Right cardiac atrium (tissue), 5 donors: ENCODE measurements at regions not wholly inside any gene's neighbourhood (a gene's known extent, or its start where the extent isn't known, plus 50 kb on each side); places are given as distances from the start of the nearest gene placed in this dataset.

Source experiments
- ATAC-seq, 2 donors: fragments of 200-7000 bp; cut with Tn5 transposase; one replicate each; pipeline versions ENCODE4 v1.8.0 to v1.9.1; 2020; ENCODE audit warnings: moderate library complexity in 2 of 2, mild to moderate bottlenecking in 1 of 2
- DNase-seq, 3 donors: peaks; one replicate each; pipeline ENCODE4 v3.0.0-alpha.2; 2020
- H3K27ac ChIP-seq: one replicate; pipeline ENCODE4 v1.5.1; 2013; ENCODE audit warnings: mild to moderate bottlenecking, low read length, control low read depth, moderate library complexity
- H3K27me3 ChIP-seq: one replicate; pipeline ENCODE4 v1.6.1; 2013; ENCODE audit not compliant: control insufficient read depth, insufficient read depth
- H3K4me1 ChIP-seq: one replicate; pipeline ENCODE4 v1.6.1; 2013; ENCODE audit warnings: low read length; ENCODE audit not compliant: control insufficient read depth, insufficient read depth
- H3K4me3 ChIP-seq: one replicate; pipeline ENCODE4 v1.5.1; 2013; ENCODE audit warnings: low read length, control low read depth
- H3K9me3 ChIP-seq: one replicate; pipeline ENCODE4 v1.6.1; 2013; ENCODE audit warnings: low read length; ENCODE audit not compliant: control insufficient read depth
- WGBS: extraction: QIAGEN DNeasy Blood & Tissue Kit; methylation state at CpG from one replicate; pipeline ENCODE4 v1.1.7; 2013; 5-methylcytosine and 5-hydroxymethylcytosine counted together
- intact Hi-C, 4 donors: fragments of 100-400 bp; cut with DNase I; formaldehyde crosslinking; loops; one replicate each; pipeline versions ENCODE4 v1.11.0 to v1.14.0; 2022 to 2023
- donor health status: healthy with polysubstance abuse.
- donor health status: DM: no; HTN: yes; CAD: no.
- donor health status: DM: no; HTN: no; CAD: no.
- donor health status: DM: no; HTN: yes; CAD: no; lungs with severe emphysema.
- donor health status: DM: yes; HTN: yes; CAD: no.

GRCh38 chr1:184813528-184814089 lies 59.0 kb upstream of the EDEM3 start:
- H3K4me3 ChIP-seq = no peak overlapping the region
- H3K27ac ChIP-seq = no peak overlapping the region
- no peaks in the 10 kb centered on the region for H3K9me3 ChIP-seq
- intact Hi-C loops = no loop called here
- ATAC-seq (no peak), DNase-seq (no peak)
- WGBS = 97% methylated on average over 2 of the region's 2 CpGs
- no peaks in the 10 kb centered on the region for H3K27me3 ChIP-seq
- no peaks in the 10 kb centered on the region for H3K4me1 ChIP-seq

GRCh38 chr1:184811439-184812111 lies 56.9 kb upstream of the EDEM3 start:
- DNase-seq = peak; percentile 60 to 85 (median 77)
- intact Hi-C loops = no loop called here
- WGBS = 54% methylated on average over 19 of the region's 19 CpGs
- Histone ChIP-seq H3K27me3 (no peaks in the 10 kb centered on the region), H3K9me3 (no peaks in the 10 kb centered on the region), H3K4me3 (no peak overlapping the region), H3K27ac (peak overlapping the region; percentile 30), H3K4me1 (no peaks in the 10 kb centered on the region)
- peak; percentile 77 to 89 for ATAC-seq

DNA sequence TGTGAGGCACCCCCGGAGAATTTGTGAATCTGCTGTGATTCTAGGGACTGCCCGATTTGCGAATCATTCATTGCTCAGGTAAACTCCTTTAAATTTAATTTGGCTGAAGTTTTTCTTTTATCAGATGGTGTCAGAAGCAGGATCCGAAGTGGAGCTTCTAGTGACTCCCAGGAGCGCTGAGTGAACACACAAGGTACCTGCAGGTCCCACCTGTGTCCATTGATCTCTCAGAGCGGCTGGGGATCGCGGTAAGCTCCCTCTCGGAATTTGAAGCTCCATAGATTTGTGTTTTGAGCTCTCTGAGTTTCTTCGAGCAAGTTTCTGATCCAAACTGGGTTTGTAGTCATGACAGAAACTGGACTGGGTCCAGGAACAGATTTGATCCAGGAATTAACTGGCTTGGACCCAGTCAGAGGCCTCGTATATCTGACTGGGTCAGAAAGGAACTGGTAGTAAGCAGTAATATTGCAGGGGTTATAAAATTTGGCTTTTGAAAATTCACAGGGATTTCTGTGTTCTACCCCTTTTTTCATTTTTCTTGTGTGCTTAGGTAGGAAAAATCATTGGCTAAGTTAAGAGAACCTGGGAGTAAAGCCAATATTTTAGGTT lies 56.2 kb upstream of the EDEM3 start:
- Histone ChIP-seq H3K27ac (peak overlapping the region; percentile 0), H3K9me3 (no peaks in the 10 kb centered on the region), H3K4me1 (no peaks in the 10 kb centered on the region), H3K4me3 (no peak overlapping the region), H3K27me3 (no peaks in the 10 kb centered on the region)
- WGBS = 64% methylated on average over 11 of the region's 11 CpGs
- intact Hi-C loops = no loop called here
- peak; percentile 29 to 56 (median 41) for DNase-seq
- ATAC-seq = peak; percentile 38 to 40

- 72% methylated on average over 5 of the region's 5 CpGs for WGBS
These were observed 51.7 kb upstream of the EDEM3 start for GRCh38 chr1:184806296-184806721.

DNA sequence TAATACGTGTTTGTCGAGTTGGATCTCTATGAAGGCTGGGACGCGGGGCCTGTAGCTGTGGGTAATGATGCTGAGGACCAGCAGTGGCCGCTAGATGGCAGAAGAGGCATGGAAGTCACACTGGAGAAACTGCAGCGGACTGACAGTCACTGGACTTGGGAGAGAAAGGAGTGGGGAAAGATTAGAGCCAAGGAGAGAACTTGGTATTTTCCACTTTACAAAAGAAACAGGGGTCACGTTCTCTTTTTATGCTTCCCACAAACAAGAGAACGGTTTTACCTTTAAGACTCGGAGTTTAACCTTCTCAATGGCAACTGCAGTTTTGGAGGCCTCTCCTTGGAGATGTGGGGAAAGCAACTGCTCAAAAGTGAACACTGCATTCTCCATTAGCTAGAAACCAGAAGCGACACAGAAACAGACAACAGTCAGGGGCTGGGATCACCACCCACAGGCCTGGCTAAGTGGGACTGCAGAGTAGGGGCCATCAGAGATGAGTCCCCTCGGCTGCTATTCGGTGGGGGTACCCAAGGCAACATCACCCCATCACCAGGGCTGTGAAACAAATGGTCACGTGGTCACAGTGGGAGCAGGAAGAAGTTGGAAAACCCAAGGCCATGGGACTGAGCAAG lies 51.1 kb upstream of the EDEM3 start:
- H3K27me3 ChIP-seq = no peaks in the 10 kb centered on the region
- WGBS = 27% methylated on average over 13 of the region's 13 CpGs
- H3K9me3 ChIP-seq = no peaks in the 10 kb centered on the region
- H3K4me3 ChIP-seq = no peak overlapping the region
- H3K27ac ChIP-seq = peak overlapping the region; percentile 20
- intact Hi-C loops = loop anchor here (2.0 kb wide), 1 partner anchor 177 kb away; no protein-coding TSS in a partner anchor
- ATAC-seq (peak; percentile 93), DNase-seq (peak; percentile 86 to 96 (median 93))
- H3K4me1 ChIP-seq = no peaks in the 10 kb centered on the region

More at GRCh38 chr1:184806296-184806721, 51.7 kb upstream of the EDEM3 start:
- DNase-seq = peak in 1 of 3 donors; percentile 27
- Histone ChIP-seq H3K4me3 (no peak overlapping the region), H3K9me3 (no peaks in the 10 kb centered on the region), H3K27me3 (no peaks in the 10 kb centered on the region), H3K4me1 (no peaks in the 10 kb centered on the region), H3K27ac (no peak overlapping the region)
- intact Hi-C loops = no loop called here
- ATAC-seq = peak; percentile 14 to 43
